T-cell (primary cell): ENCODE measurements at regions not wholly inside any gene's neighbourhood (a gene's known extent, or its start where the extent isn't known, plus 50 kb on each side); places are given as distances from the start of the nearest gene placed in this dataset.

Experiments
- ATAC-seq, 4 experiments: fragments of 200-7000 bp in 3 of 4; fragments of 150-1000 bp in 1 of 4; cut with Tn5 transposase; replicated peaks in 1 of 4; 1 replicate in 3 of 4; 2 replicates in 1 of 4; pipeline ENCODE4 v1.10.0; 2021; ENCODE audit warnings: moderate library complexity in 3 of 4, mild to moderate bottlenecking in 2 of 4, moderate number of reproducible peaks in 1 of 4
- CTCF ChIA-PET, 2 donors: fragments of 300-600 bp; sonication (Branson Sonifier 250); formaldehyde crosslinking; loops; one replicate each; lab custom pipeline; 2022; ENCODE audit warnings: antibody characterized with exemption in 2 of 2; lab: Charles Lee
- POLR2A ChIA-PET, 2 donors: fragments of 300-600 bp; sonication (Branson Sonifier 250); formaldehyde crosslinking; loops; one replicate each; lab custom pipeline; 2022; ENCODE audit warnings: antibody characterized with exemption in 2 of 2; lab: Charles Lee
- DNase-seq, 35 experiments: peaks; one replicate each; pipeline versions ENCODE4 v3.0.0 to v3.0.0-alpha.2; 2013 to 2023
- H3K27ac ChIP-seq: one replicate; pipeline ENCODE4 v1.5.1; 2013; ENCODE audit warnings: low read length
- H3K27me3 ChIP-seq, 2 experiments: replicated peaks in 1 of 2; 1 replicate in 1 of 2; 2 replicates in 1 of 2; pipeline versions ENCODE4 v1.6.1 to v1.7.0; 2013; ENCODE audit warnings: low read length in 1 of 2, mixed read lengths in 1 of 2; ENCODE audit not compliant: control insufficient read depth in 2 of 2, insufficient read depth in 2 of 2; ENCODE audit errors: extremely low read depth in 1 of 2
- H3K36me3 ChIP-seq, 2 donors: 1 replicate in 1 of 2; 2 replicates in 1 of 2; pipeline versions ENCODE4 v1.6.1 to v1.7.0; 2013; ENCODE audit warnings: low read length in 1 of 2; ENCODE audit not compliant: control insufficient read depth in 2 of 2, insufficient read depth in 1 of 2; ENCODE audit errors: extremely low read depth in 1 of 2
- H3K4me1 ChIP-seq, 2 experiments: 1 replicate in 1 of 2; 2 replicates in 1 of 2; pipeline versions ENCODE4 v1.6.1 to v1.7.0; 2013; ENCODE audit warnings: low read length in 2 of 2, mixed read lengths in 1 of 2; ENCODE audit not compliant: insufficient read depth in 2 of 2, control insufficient read depth in 1 of 2; ENCODE audit errors: extremely low read depth in 1 of 2
- H3K4me3 ChIP-seq, 2 donors: 1 replicate in 1 of 2; 2 replicates in 1 of 2; pipeline versions ENCODE4 v1.5.1 to v1.7.0; 2013; ENCODE audit warnings: mild to moderate bottlenecking in 2 of 2, low read length in 1 of 2, moderate library complexity in 1 of 2; ENCODE audit not compliant: control insufficient read depth in 1 of 2; ENCODE audit errors: extremely low read depth in 1 of 2
- H3K9me3 ChIP-seq: 2 replicates; pipeline ENCODE4 v1.7.0; 2013
- H3K27ac Mint-ChIP-seq, 2 donors: one replicate each; pipeline ENCODE4 v1.8.0; 2020 to 2021; ENCODE audit warnings: mild to moderate bottlenecking in 2 of 2, mixed read lengths in 2 of 2
- H3K27me3 Mint-ChIP-seq, 2 donors: one replicate each; pipeline ENCODE4 v1.8.0; 2021 to 2022; ENCODE audit warnings: mixed read lengths in 2 of 2
- H3K36me3 Mint-ChIP-seq: one replicate; pipeline ENCODE4 v1.8.0; 2021; ENCODE audit warnings: mixed read lengths
- H3K4me1 Mint-ChIP-seq, 3 donors: one replicate each; pipeline ENCODE4 v1.8.0; 2020 to 2022; ENCODE audit warnings: mixed read lengths in 3 of 3, mild to moderate bottlenecking in 1 of 3
- H3K4me3 Mint-ChIP-seq, 3 donors: one replicate each; pipeline ENCODE4 v1.8.0; 2020 to 2022; ENCODE audit warnings: mild to moderate bottlenecking in 3 of 3, mixed read lengths in 3 of 3, moderate library complexity in 3 of 3
- H3K9me3 Mint-ChIP-seq, 3 donors: one replicate each; pipeline ENCODE4 v1.8.0; 2020 to 2022; ENCODE audit warnings: mixed read lengths in 3 of 3
- WGBS: methylation state at CpG from one replicate; pipeline ENCODE4 v1.1.5; 2013; ENCODE audit warnings: missing lambda C conversion rate; ENCODE audit not compliant: insufficient coverage; 5-methylcytosine and 5-hydroxymethylcytosine counted together

DNA sequence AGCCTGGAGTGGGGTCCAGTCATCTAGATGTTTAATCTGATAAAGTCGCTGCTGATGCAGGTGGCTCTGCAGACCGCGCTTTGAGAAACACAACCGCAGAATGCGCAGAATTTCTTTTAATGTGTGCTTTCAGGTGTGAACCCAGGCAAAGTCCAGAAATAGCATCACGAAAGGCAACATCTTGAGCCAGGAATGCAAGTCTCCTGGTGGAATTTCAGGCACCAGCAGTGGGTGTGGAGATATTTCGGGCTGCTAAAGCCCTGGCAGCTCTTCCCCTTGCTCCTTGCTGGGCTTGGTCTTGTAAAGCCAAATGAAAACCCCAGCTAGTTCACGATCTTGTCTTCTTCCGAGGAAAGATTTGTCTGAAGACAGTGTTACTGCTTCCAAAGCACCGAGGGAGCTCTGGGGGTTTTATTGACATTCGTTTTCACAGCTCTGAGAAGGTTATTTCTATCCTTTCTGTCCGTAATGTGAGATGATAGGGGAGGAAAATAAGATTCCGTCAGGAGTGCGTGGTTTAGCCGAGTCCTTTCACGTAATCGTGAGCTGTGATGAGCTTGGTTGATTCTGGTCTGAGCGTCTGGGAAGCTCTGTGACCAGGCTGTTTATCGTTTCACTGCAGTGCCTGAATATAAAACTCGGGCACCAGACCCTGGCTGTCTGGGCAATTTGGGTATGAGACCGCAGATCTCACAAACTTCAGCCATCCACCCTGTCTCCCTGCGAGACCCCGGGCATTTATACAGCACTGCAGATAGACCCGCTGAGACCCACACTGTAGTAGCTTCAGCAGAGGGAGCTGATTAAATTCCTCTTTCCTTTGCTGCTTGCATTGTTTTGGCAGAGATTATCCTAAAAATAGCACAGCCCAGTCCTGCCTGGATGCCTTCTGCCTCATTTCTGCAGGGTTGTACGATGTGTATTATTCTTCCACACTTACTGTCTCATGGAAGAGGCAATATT is 67.0 kb upstream of the SLC25A26 start:
- Mint-ChIP-seq H3K27me3 (peaks cover 9 to 20% of the 10 kb centered on the region in 2 donors), H3K9me3 (no peaks in the 10 kb centered on the region), H3K27ac (no peak overlapping the region), H3K4me1 (no peaks in the 10 kb centered on the region), H3K36me3 (no peaks in the 10 kb centered on the region), H3K4me3 (no peak overlapping the region)
- ChIA-PET POLR2A (no interaction called here), CTCF (interaction anchor here in 1 of 2 donors (0.6 kb wide), 1 partner anchor 971 kb away, joined by 6 read pairs; no protein-coding TSS in a partner anchor)
- no peaks in the 10 kb centered on the region for H3K36me3 ChIP-seq
- H3K9me3 ChIP-seq: no peaks in the 10 kb centered on the region
- no peaks in the 10 kb centered on the region for H3K4me1 ChIP-seq
- DNase-seq: no peak
- ATAC-seq: no peak
- peaks cover 0 to 10% of the 10 kb centered on the region in 2 experiments for H3K27me3 ChIP-seq
- 76% methylated on average over 21 of the region's 25 CpGs for WGBS
- H3K4me3 ChIP-seq: no peak overlapping the region
- H3K27ac ChIP-seq: no peak overlapping the region

DNA sequence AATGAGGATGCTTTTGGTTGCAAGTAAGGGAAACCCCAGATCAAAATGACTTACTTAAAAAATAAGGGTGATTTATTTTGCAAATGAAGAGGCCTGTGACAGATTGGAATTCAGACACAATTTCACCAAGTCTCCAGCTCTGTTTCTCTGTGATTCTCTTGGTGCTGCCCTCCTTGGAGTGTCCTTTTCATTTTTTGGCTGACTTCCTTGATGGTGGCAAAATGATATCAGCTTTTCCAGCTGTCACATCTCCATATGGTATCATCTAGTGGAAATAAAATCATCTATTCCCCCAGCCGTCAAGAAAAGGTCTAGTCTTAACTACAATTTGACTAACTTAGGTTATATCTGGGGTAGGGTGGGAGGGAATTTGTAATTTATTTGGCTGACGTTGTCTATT is 68.5 kb upstream of the SLC25A26 start:
- DNase-seq (no peak), ATAC-seq (no peak)
- no peaks in the 10 kb centered on the region for H3K36me3 Mint-ChIP-seq
- Histone ChIP-seq H3K27ac (no peak overlapping the region), H3K9me3 (no peaks in the 10 kb centered on the region), H3K4me3 (no peak overlapping the region), H3K4me1 (no peaks in the 10 kb centered on the region), H3K36me3 (no peaks in the 10 kb centered on the region), H3K27me3 (peaks cover 0 to 9% of the 10 kb centered on the region in 2 experiments)
- H3K27ac Mint-ChIP-seq: no peak overlapping the region
- no peaks in the 10 kb centered on the region for H3K4me1 Mint-ChIP-seq
- H3K27me3 Mint-ChIP-seq: peaks cover 9 to 22% of the 10 kb centered on the region in 2 donors
- ChIA-PET POLR2A (no interaction called here), CTCF (no interaction called here)
- H3K4me3 Mint-ChIP-seq: no peak overlapping the region
- no peaks in the 10 kb centered on the region for H3K9me3 Mint-ChIP-seq
- no CpG with 5 or more reads among the region's 2 CpGs for WGBS

DNA sequence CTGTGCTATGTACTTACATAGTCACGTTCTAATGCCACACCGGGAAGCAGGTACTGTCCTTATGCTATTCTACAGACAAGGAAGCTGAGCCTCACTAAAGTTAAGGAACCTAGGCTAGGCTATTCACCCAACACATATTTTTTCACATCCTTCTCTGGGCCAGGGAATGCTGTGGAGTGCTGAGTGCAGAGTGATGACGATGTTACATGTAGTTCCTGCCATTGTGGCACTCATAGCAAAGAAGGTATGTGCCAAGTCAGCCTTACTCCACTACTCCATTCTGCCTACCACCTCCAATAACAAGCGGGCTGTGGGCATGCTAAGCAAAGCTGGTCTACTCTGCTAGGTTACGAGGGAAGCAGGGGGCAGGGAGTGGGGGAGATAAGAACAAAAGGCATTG is 69.8 kb upstream of the SLC25A26 start:
- Mint-ChIP-seq H3K9me3 (no peaks in the 10 kb centered on the region), H3K4me3 (no peak overlapping the region), H3K36me3 (no peaks in the 10 kb centered on the region), H3K27ac (no peak overlapping the region), H3K27me3 (peaks cover 9 to 22% of the 10 kb centered on the region in 2 donors), H3K4me1 (no peaks in the 10 kb centered on the region)
- peaks cover 0 to 7% of the 10 kb centered on the region in 2 experiments for H3K27me3 ChIP-seq
- DNase-seq (no peak), ATAC-seq (no peak)
- H3K4me1 ChIP-seq: no peaks in the 10 kb centered on the region
- no peak overlapping the region for H3K4me3 ChIP-seq
- WGBS: 80% methylated on average over 1 of the region's 5 CpGs
- CTCF ChIA-PET: no interaction called here
- H3K9me3 ChIP-seq: no peaks in the 10 kb centered on the region
- H3K36me3 ChIP-seq: no peaks in the 10 kb centered on the region
- POLR2A ChIA-PET: no interaction called here
- no peak overlapping the region for H3K27ac ChIP-seq

DNA sequence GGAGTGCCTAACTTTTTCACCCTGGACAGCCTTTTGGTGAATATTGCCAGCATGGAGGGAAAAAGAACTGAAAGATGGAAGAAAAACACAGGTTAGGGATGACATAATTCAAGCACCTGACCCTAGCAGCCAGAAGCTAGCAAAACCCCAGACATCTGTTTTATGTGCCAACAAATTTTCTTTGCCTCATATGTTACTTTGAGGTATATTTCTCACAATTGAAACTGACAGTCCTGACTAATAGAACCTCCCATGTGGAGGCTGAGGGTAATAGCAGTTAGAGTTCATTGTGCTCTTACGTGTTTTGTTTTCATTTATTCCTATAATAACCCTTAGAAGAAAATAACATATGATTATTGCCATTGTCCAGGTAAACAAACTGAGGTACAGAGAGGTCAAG is 71.5 kb upstream of the SLC25A26 start:
- ChIA-PET POLR2A (no interaction called here), CTCF (no interaction called here)
- Histone ChIP-seq H3K4me1 (no peaks in the 10 kb centered on the region), H3K27ac (no peak overlapping the region), H3K9me3 (no peaks in the 10 kb centered on the region), H3K27me3 (peaks cover 0 to 7% of the 10 kb centered on the region in 2 experiments), H3K4me3 (no peak overlapping the region), H3K36me3 (no peaks in the 10 kb centered on the region)
- H3K36me3 Mint-ChIP-seq: no peaks in the 10 kb centered on the region
- H3K27me3 Mint-ChIP-seq: peaks cover 9 to 14% of the 10 kb centered on the region in 2 donors
- no peak overlapping the region for H3K27ac Mint-ChIP-seq
- DNase-seq (no peak), ATAC-seq (no peak)
- no peak overlapping the region for H3K4me3 Mint-ChIP-seq
- WGBS: no CpG with 5 or more reads among the region's 1 CpG
- H3K9me3 Mint-ChIP-seq: no peaks in the 10 kb centered on the region
- no peaks in the 10 kb centered on the region for H3K4me1 Mint-ChIP-seq

DNA sequence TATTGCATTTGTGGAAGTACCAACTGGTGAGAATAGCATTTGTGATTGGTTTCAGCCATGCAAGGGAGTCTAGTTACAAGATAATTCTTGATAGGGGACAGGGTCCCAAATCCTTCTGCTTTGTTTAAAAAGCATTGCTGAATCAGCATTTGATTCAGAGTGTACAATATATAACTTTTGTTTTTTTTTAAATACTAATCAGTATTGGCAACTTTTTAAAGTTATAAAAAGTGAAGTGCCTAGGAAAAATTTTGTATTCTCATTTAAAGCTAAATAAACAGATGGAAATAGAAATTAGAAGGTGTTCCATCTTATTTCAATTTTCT is 75.4 kb upstream of the SLC25A26 start:
- Mint-ChIP-seq H3K4me3 (no peak overlapping the region), H3K9me3 (no peaks in the 10 kb centered on the region), H3K27ac (no peak overlapping the region), H3K4me1 (no peaks in the 10 kb centered on the region), H3K36me3 (no peaks in the 10 kb centered on the region), H3K27me3 (peaks cover 3 to 11% of the 10 kb centered on the region in 2 donors)
- no peaks in the 10 kb centered on the region for H3K27me3 ChIP-seq
- H3K27ac ChIP-seq: no peak overlapping the region
- CTCF ChIA-PET: no interaction called here
- no peaks in the 10 kb centered on the region for H3K4me1 ChIP-seq
- POLR2A ChIA-PET: no interaction called here
- DNase-seq (no peak), ATAC-seq (no peak)
- no peak overlapping the region for H3K4me3 ChIP-seq
- no peaks in the 10 kb centered on the region for H3K36me3 ChIP-seq
- no peaks in the 10 kb centered on the region for H3K9me3 ChIP-seq

DNA sequence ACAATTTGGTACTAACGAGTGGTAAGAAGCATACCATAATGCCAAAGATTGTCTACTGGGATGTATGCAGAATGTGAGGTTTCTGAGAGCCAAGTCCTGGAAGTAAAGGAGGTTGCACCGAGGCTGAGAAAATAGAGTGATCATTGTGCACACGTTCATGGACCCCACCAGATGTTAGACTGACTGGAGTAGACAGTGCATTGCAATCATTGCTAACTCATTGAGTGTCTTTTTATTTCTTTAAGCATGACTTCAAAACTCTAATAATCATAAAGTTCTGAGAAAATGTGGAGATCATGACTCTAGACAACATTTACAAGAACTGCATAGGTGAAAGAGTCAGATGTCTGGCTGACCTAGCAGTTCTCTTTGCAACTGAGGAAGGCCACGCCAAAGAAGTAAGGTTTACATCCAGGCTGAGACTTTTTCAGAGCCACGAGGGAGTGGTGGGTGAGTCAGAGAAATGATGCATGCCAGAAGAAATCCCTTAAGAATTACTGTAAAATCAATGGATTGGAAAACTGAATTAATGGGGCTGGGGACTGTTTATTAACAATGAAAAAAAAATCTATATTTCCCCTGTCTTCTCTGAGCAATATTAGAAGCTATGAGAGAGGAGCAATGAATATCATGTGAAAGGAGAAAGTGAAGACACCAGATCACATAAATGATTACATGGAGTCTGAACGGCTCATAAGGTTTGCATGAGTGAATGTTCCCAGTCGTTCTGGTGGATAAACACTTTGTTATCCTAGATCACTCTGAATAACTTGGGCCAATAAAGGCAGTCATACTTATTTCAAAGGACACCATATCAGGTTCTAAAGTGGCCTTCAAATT is 76.0 kb upstream of the SLC25A26 start:
- Mint-ChIP-seq H3K9me3 (no peaks in the 10 kb centered on the region), H3K4me1 (no peaks in the 10 kb centered on the region), H3K36me3 (no peaks in the 10 kb centered on the region), H3K27ac (no peak overlapping the region), H3K4me3 (no peak overlapping the region), H3K27me3 (peaks cover 3 to 11% of the 10 kb centered on the region in 2 donors)
- ATAC-seq: no peak
- DNase-seq: no peak
- Histone ChIP-seq H3K27ac (no peak overlapping the region), H3K4me3 (no peak overlapping the region), H3K9me3 (no peaks in the 10 kb centered on the region), H3K36me3 (no peaks in the 10 kb centered on the region), H3K4me1 (no peaks in the 10 kb centered on the region), H3K27me3 (no peaks in the 10 kb centered on the region)
- WGBS: 88% methylated on average over 1 of the region's 7 CpGs
- ChIA-PET POLR2A (no interaction called here), CTCF (no interaction called here)
